ENCODE measurements at regions not wholly inside any gene's neighbourhood (a gene's known extent, or its start where the extent isn't known, plus 50 kb on each side); places are given as distances from the start of the nearest gene placed in this dataset.

- TF ChIP-seq POLR2A (IDR thresholded peaks at IDR 0.05), result no peak
- no peak for TF ChIP-seq CTCF (IDR thresholded peaks at IDR 0.05)
- TF ChIP-seq POLR2AphosphoS5 (IDR thresholded peaks at IDR 0.05), result no peak
Measured at GRCh38 chr15:87080547-87080946, 1000.9 kb downstream of the AGBL1 start.

Measured in breast epithelium (tissue), 3 donors.